GM12878 (cell line): ENCODE measurements at regions not wholly inside any gene's neighbourhood (a gene's known extent, or its start where the extent isn't known, plus 50 kb on each side); places are given as distances from the start of the nearest gene placed in this dataset.

Experiments
- ATAC-seq: fragments of 200-7000 bp; cut with Tn5 transposase; 3 replicates; pipeline ENCODE4 v1.9.1; 2020; ENCODE audit warnings: mild to moderate bottlenecking, moderate library complexity
- BruUV-seq: library from RNA; stranded (reverse); fragments of 400-500 nt; replicated peaks from 2 replicates; lab custom pipeline; 2021; lab: Mats Ljungman, UMichigan
- CTCF ChIA-PET: fragments of 300-600 bp; sonication (Branson Sonifier 250); formaldehyde crosslinking; extraction: SDS; loops from one replicate; lab custom pipeline; 2021; ENCODE audit warnings: inconsistent platforms; lab: Yijun Ruan, JAX
- POLR2A ChIA-PET: fragments of 350-600 bp; formaldehyde crosslinking; extraction: SDS; loops from one replicate; lab custom pipeline; 2021; ENCODE audit warnings: inconsistent platforms; lab: Charles Lee
- RAD21 ChIA-PET: fragments of 300-600 bp; sonication (Branson Sonifier 250); formaldehyde crosslinking; loops from one replicate; lab custom pipeline; 2023; ENCODE audit warnings: antibody characterized with exemption; ENCODE audit not compliant: unreplicated experiment; lab: Charles Lee
- SMC1A ChIA-PET: fragments of 300-600 bp; sonication (Branson Sonifier 250); formaldehyde crosslinking; loops from one replicate; lab custom pipeline; 2023; ENCODE audit not compliant: unreplicated experiment, uncharacterized antibody; lab: Charles Lee
- DNase-seq: peaks from one replicate; pipeline ENCODE4 v3.0.0-alpha.2; 2011; ENCODE audit warnings: low read depth, low spot score
- FAIRE-seq: peaks from 3 replicates; lab custom pipeline; 2011; peaks lifted over from hg19 to GRCh38; lab: Jason Lieb, UNC
- H2AFZ ChIP-seq: 2 replicates; pipeline ENCODE4 v1.6.0; 2011; ENCODE audit warnings: low read depth, low read length, control low read depth; ENCODE audit not compliant: control insufficient read depth
- H3K27ac ChIP-seq: 2 replicates; pipeline ENCODE4 v1.5.1; 2011; ENCODE audit warnings: control low read depth; ENCODE audit not compliant: control insufficient read depth, insufficient read depth
- H3K27me3 ChIP-seq, 2 experiments: replicated peaks in 1 of 2; 2 replicates each; pipeline versions ENCODE4 v1.6.0 to v1.6.1; 2011; ENCODE audit warnings: low read length in 1 of 2; ENCODE audit not compliant: control insufficient read depth in 2 of 2, insufficient read depth in 2 of 2
- H3K36me3 ChIP-seq, 2 experiments: 2 replicates each; pipeline ENCODE4 v1.5.1; 2011; ENCODE audit warnings: low read length in 1 of 2; ENCODE audit not compliant: control insufficient read depth in 2 of 2, insufficient read depth in 2 of 2
- H3K4me1 ChIP-seq: 2 replicates; pipeline ENCODE4 v1.6.1; 2011; ENCODE audit warnings: mild to moderate bottlenecking, low read length, moderate library complexity, mixed read lengths; ENCODE audit not compliant: control insufficient read depth, insufficient read depth
- H3K4me2 ChIP-seq: 2 replicates; pipeline ENCODE4 v1.6.0; 2011; ENCODE audit warnings: control low read depth; ENCODE audit not compliant: control insufficient read depth, insufficient read depth
- H3K4me3 ChIP-seq: fragments of 200-600 bp; sonication (generic); 2 replicates; pipeline ENCODE4 v1.5.1; 2016
- H3K79me2 ChIP-seq: 2 replicates; pipeline ENCODE4 v1.6.0; 2011; ENCODE audit warnings: low read length; ENCODE audit not compliant: control insufficient read depth, insufficient read depth
- H3K9ac ChIP-seq: 2 replicates; pipeline ENCODE4 v1.8.0; 2011; ENCODE audit warnings: low read length, control low read depth, mixed read lengths; ENCODE audit not compliant: control insufficient read depth, insufficient read depth
- H3K9me3 ChIP-seq: replicated peaks from 3 replicates; pipeline ENCODE4 v1.5.1; 2011; ENCODE audit warnings: mild to moderate bottlenecking, low read length; ENCODE audit not compliant: control insufficient read depth, insufficient read depth
- H4K20me1 ChIP-seq: 2 replicates; pipeline ENCODE4 v1.6.0; 2011; ENCODE audit not compliant: control insufficient read depth, insufficient read depth
- BACH1 ChIP-seq: fragments of 450-650 bp; IDR thresholded peaks from 2 replicates; pipeline ENCODE4 v1.6.1; 2017; ENCODE audit warnings: mild to moderate bottlenecking, borderline replicate concordance
- CREM ChIP-seq: IDR thresholded peaks from 2 replicates; pipeline ENCODE4 v1.6.1; 2014; ENCODE audit warnings: antibody characterized with exemption, low read depth
- DPF2 ChIP-seq: fragments of 450-650 bp; IDR thresholded peaks from 2 replicates; pipeline ENCODE4 v1.6.1; 2017; ENCODE audit warnings: mild to moderate bottlenecking
- KAT2A ChIP-seq: conservative IDR thresholded peaks from 2 replicates; pipeline ENCODE4 v1.6.1; 2011; ENCODE audit warnings: low read depth, low read length; ENCODE audit not compliant: control insufficient read depth
- LARP7 ChIP-seq: fragments of 450-650 bp; IDR thresholded peaks from 2 replicates; pipeline ENCODE4 v1.6.1; 2017; ENCODE audit warnings: mild to moderate bottlenecking
- NFXL1 ChIP-seq: fragments of 450-650 bp; IDR thresholded peaks from 2 replicates; pipeline ENCODE4 v1.6.1; 2017; ENCODE audit warnings: antibody characterized with exemption, mild to moderate bottlenecking, borderline replicate concordance
- NR2C2 ChIP-seq: IDR thresholded peaks from 2 replicates; pipeline ENCODE4 v1.6.1; 2011; ENCODE audit warnings: borderline replicate concordance, low read depth; ENCODE audit not compliant: control insufficient read depth, insufficient read length
- RELA ChIP-seq: fragments of 450-650 bp; IDR thresholded peaks from 2 replicates; pipeline ENCODE4 v1.8.0; 2014; ENCODE audit warnings: borderline replicate concordance; ENCODE audit not compliant: partially characterized antibody
- SIN3A ChIP-seq: IDR thresholded peaks from 2 replicates; pipeline ENCODE4 v1.6.1; 2012; ENCODE audit warnings: low read depth, low read length, improper control_type of control experiment
- SKIL ChIP-seq: fragments of 450-650 bp; IDR thresholded peaks from 2 replicates; pipeline ENCODE4 v1.6.1; 2017; ENCODE audit warnings: mild to moderate bottlenecking, low read depth, inconsistent platforms; ENCODE audit not compliant: poor library complexity, severe bottlenecking
- SUPT20H ChIP-seq: IDR thresholded peaks from 2 replicates; pipeline ENCODE4 v1.6.1; 2011; ENCODE audit warnings: low read depth, mild to moderate bottlenecking, low read length, moderate library complexity, borderline replicate concordance; ENCODE audit not compliant: control insufficient read depth
- SUZ12 ChIP-seq: fragments of 200-600 bp; sonication (generic); IDR thresholded peaks from one replicate; pipeline ENCODE4 v1.6.1; 2018; ENCODE audit warnings: antibody characterized with exemption, mild to moderate bottlenecking; ENCODE audit not compliant: unreplicated experiment
- YBX1 ChIP-seq: fragments of 450-650 bp; IDR thresholded peaks from 2 replicates; pipeline ENCODE4 v1.6.1; 2016; ENCODE audit warnings: antibody characterized with exemption
- WGBS: methylation state at CpG from one replicate; pipeline ENCODE4 v1.1.6; 2016; ENCODE audit warnings: low lambda C conversion rate; ENCODE audit not compliant: insufficient replicate concordance, insufficient coverage; ENCODE audit errors: missing lambda C conversion rate; 5-methylcytosine and 5-hydroxymethylcytosine counted together
- in situ Hi-C: fragments of 300-500 bp; cut with MboI; formaldehyde crosslinking; loops from 9 replicates; pipeline ENCODE4 v1.14.3; 2018; ENCODE audit warnings: mixed read lengths
- intact Hi-C: fragments of 100-400 bp; cut with micrococcal nuclease; formaldehyde crosslinking; loops from one replicate; pipeline ENCODE4 v1.14.2; 2022; ENCODE audit not compliant: unreplicated experiment
- TF ChIP-seq, protein P1 (sequence below): fragments of 450-650 bp; IDR thresholded peaks from 2 replicates; pipeline ENCODE4 v1.6.1; 2017; ENCODE audit warnings: mild to moderate bottlenecking

- CTCF ChIA-PET = no interaction called here
- DNase-seq = no peak
- RAD21 ChIA-PET = no interaction called here
- Histone ChIP-seq H3K9me3 (no peaks in the 10 kb centered on the region), H3K79me2 (no peaks in the 10 kb centered on the region), H2AFZ (no peak overlapping the region), H3K4me2 (no peak overlapping the region), H3K27me3 (no peaks in the 10 kb centered on the region), H3K9ac (no peak overlapping the region), H3K27ac (no peak overlapping the region)
- SMC1A ChIA-PET = interaction anchor here (1.7 kb wide), 1 partner anchor 8 kb away, joined by 5 read pairs; no protein-coding TSS in a partner anchor
- in situ Hi-C loops (no loop called here), intact Hi-C loops (no loop called here)
- ATAC-seq = no peak
- BruUV-seq = no TSS peak
- TF ChIP-seq SUZ12 = no peak
- no peak for TF ChIP-seq BACH1
- TF ChIP-seq, all 136 proteins: peak for 0
- H4K20me1 ChIP-seq = no peaks in the 10 kb centered on the region
- no peak overlapping the region for H3K4me3 ChIP-seq
- H3K4me1 ChIP-seq = no peaks in the 10 kb centered on the region
- POLR2A ChIA-PET = no interaction called here
- no peak for FAIRE-seq
- WGBS = 0% methylated on average over 1 of the region's 1 CpG
- H3K36me3 ChIP-seq = no peaks in the 10 kb centered on the region
Measured at GRCh38 chr14:31970744-31971143, 106.4 kb upstream of the ARHGAP5 start.

DNA sequence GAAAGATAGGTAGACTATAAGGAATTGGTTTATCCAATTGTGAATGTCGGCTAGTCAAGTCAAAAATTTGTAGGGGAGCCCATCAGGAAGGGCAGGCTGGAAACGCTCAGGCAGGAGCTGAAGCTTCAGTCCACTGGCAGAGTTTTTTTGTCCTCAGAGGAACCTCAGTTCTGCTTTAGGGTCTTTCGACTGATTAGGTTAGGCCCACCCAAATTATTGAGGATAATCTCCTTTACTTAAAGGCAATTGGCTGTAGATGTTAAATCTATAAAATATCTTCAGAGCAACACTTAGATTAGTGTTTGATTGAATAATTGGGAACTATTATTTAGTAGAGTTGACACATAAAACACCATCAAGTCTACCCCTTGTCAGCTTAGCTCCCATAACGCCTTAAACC lies 105.5 kb upstream of the ARHGAP5 start:
- H2AFZ ChIP-seq = no peak overlapping the region
- H3K9ac ChIP-seq = no peak overlapping the region
- H3K27ac ChIP-seq = no peak overlapping the region
- in situ Hi-C loops = no loop called here
- no TSS peak for BruUV-seq
- POLR2A ChIA-PET = no interaction called here
- no peak overlapping the region for H3K4me2 ChIP-seq
- H3K4me1 ChIP-seq = no peaks in the 10 kb centered on the region
- RAD21 ChIA-PET = interaction anchor here (0.7 kb wide), 1 partner anchor 466 kb away, joined by 3 read pairs; no protein-coding TSS in a partner anchor
- no peaks in the 10 kb centered on the region for H3K79me2 ChIP-seq
- no peak overlapping the region for H3K4me3 ChIP-seq
- WGBS = 21% methylated on average over 4 of the region's 4 CpGs
- no peaks in the 10 kb centered on the region for H3K27me3 ChIP-seq
- SMC1A ChIA-PET = no interaction called here
- DNase-seq = no peak
- no peak for ATAC-seq
- no peaks in the 10 kb centered on the region for H3K36me3 ChIP-seq
- FAIRE-seq = no peak
- H4K20me1 ChIP-seq = no peaks in the 10 kb centered on the region
- intact Hi-C loops = no loop called here
- CTCF ChIA-PET = no interaction called here
- no peaks in the 10 kb centered on the region for H3K9me3 ChIP-seq
- no peak for TF ChIP-seq RELA
- no peak for TF ChIP-seq KAT2A
- no peak for TF ChIP-seq CREM
- no peak for TF ChIP-seq YBX1
- TF ChIP-seq SUZ12 = no peak
- no peak for TF ChIP-seq SUPT20H
- TF ChIP-seq NFXL1 = no peak
- TF ChIP-seq SKIL = no peak
- TF ChIP-seq LARP7 = no peak
- no peak for TF ChIP-seq DPF2
- TF ChIP-seq, protein P1, sequence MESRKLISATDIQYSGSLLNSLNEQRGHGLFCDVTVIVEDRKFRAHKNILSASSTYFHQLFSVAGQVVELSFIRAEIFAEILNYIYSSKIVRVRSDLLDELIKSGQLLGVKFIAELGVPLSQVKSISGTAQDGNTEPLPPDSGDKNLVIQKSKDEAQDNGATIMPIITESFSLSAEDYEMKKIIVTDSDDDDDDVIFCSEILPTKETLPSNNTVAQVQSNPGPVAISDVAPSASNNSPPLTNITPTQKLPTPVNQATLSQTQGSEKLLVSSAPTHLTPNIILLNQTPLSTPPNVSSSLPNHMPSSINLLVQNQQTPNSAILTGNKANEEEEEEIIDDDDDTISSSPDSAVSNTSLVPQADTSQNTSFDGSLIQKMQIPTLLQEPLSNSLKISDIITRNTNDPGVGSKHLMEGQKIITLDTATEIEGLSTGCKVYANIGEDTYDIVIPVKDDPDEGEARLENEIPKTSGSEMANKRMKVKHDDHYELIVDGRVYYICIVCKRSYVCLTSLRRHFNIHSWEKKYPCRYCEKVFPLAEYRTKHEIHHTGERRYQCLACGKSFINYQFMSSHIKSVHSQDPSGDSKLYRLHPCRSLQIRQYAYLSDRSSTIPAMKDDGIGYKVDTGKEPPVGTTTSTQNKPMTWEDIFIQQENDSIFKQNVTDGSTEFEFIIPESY = no peak
- no peak for TF ChIP-seq NR2C2
- no peak for TF ChIP-seq SIN3A
